Endodermal cell (in vitro differentiated cells): ENCODE measurements at regions not wholly inside any gene's neighbourhood (a gene's known extent, or its start where the extent isn't known, plus 50 kb on each side); places are given as distances from the start of the nearest gene placed in this dataset.

Source experiments
- DNase-seq: peaks from one replicate; pipeline ENCODE4 v3.0.0-alpha.2; 2017
- H3K27ac ChIP-seq: 2 replicates; pipeline ENCODE4 v1.5.1; 2013; ENCODE audit warnings: mild to moderate bottlenecking, low read depth, low read length, moderate library complexity
- H3K27me3 ChIP-seq: 2 replicates; pipeline ENCODE4 v1.6.1; 2013; ENCODE audit warnings: mild to moderate bottlenecking, low read length, moderate library complexity; ENCODE audit not compliant: insufficient read depth, control insufficient read depth, poor library complexity, severe bottlenecking
- H3K36me3 ChIP-seq: 2 replicates; pipeline ENCODE4 v1.7.0; 2013; ENCODE audit warnings: mild to moderate bottlenecking, low read length, moderate library complexity; ENCODE audit not compliant: control insufficient read depth, insufficient read depth
- H3K4me1 ChIP-seq: one replicate; pipeline ENCODE4 v1.7.0; 2013; ENCODE audit warnings: low read length; ENCODE audit not compliant: control insufficient read depth, insufficient read depth
- H3K4me3 ChIP-seq: 2 replicates; pipeline ENCODE4 v1.5.1; 2013; ENCODE audit warnings: mild to moderate bottlenecking, low read length, moderate library complexity
- H3K9ac ChIP-seq: 2 replicates; pipeline ENCODE4 v1.6.1; 2013; ENCODE audit warnings: mild to moderate bottlenecking, low read length, moderate library complexity; ENCODE audit not compliant: poor library complexity, severe bottlenecking; ENCODE audit errors: extremely low read depth
- H3K9me3 ChIP-seq: 2 replicates; pipeline ENCODE4 v1.6.1; 2013; ENCODE audit warnings: mild to moderate bottlenecking, low read length, moderate library complexity; ENCODE audit not compliant: control insufficient read depth
- H3K27ac Mint-ChIP-seq: 2 replicates; pipeline ENCODE4 v1.8.0; 2020; ENCODE audit warnings: mixed read lengths
- H3K27me3 Mint-ChIP-seq: 2 replicates; pipeline ENCODE4 v1.8.0; 2021; ENCODE audit warnings: mild to moderate bottlenecking, mixed read lengths; ENCODE audit not compliant: insufficient read depth
- H3K36me3 Mint-ChIP-seq: 2 replicates; pipeline ENCODE4 v1.8.0; 2020; ENCODE audit warnings: low read depth, mixed read lengths
- H3K4me1 Mint-ChIP-seq: 2 replicates; pipeline ENCODE4 v1.8.0; 2020; ENCODE audit warnings: mixed read lengths
- H3K4me3 Mint-ChIP-seq: 2 replicates; pipeline ENCODE4 v1.8.0; 2020; ENCODE audit warnings: mild to moderate bottlenecking, moderate library complexity, mixed read lengths
- H3K9me3 Mint-ChIP-seq: 2 replicates; pipeline ENCODE4 v1.8.0; 2020; ENCODE audit warnings: mild to moderate bottlenecking, mixed read lengths
- WGBS, 2 experiments: methylation state at CpG; one replicate each; pipeline versions ENCODE4 v1.1.5 to v1.1.7; 2013; ENCODE audit warnings: missing lambda C conversion rate in 2 of 2, mixed read lengths in 1 of 2; ENCODE audit not compliant: insufficient coverage in 1 of 2, insufficient read length in 1 of 2; 5-methylcytosine and 5-hydroxymethylcytosine counted together
- TF ChIP-seq, protein P1 (sequence below): fragments of 200-600 bp; sonication (generic); conservative IDR thresholded peaks from 2 replicates; pipeline ENCODE4 v1.5.0; 2021; ENCODE audit warnings: antibody characterized with exemption, mild to moderate bottlenecking

- Histone ChIP-seq H3K9me3 (no peaks in the 10 kb centered on the region), H3K4me1 (no peaks in the 10 kb centered on the region), H3K27ac (no peak overlapping the region), H3K4me3 (no peak overlapping the region), H3K36me3 (no peaks in the 10 kb centered on the region), H3K9ac (no peak overlapping the region), H3K27me3 (no peaks in the 10 kb centered on the region)
- TF ChIP-seq, protein P1, sequence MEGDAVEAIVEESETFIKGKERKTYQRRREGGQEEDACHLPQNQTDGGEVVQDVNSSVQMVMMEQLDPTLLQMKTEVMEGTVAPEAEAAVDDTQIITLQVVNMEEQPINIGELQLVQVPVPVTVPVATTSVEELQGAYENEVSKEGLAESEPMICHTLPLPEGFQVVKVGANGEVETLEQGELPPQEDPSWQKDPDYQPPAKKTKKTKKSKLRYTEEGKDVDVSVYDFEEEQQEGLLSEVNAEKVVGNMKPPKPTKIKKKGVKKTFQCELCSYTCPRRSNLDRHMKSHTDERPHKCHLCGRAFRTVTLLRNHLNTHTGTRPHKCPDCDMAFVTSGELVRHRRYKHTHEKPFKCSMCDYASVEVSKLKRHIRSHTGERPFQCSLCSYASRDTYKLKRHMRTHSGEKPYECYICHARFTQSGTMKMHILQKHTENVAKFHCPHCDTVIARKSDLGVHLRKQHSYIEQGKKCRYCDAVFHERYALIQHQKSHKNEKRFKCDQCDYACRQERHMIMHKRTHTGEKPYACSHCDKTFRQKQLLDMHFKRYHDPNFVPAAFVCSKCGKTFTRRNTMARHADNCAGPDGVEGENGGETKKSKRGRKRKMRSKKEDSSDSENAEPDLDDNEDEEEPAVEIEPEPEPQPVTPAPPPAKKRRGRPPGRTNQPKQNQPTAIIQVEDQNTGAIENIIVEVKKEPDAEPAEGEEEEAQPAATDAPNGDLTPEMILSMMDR: no peak
- Mint-ChIP-seq H3K9me3 (peaks cover 5% of the 10 kb centered on the region), H3K27ac (no peak overlapping the region), H3K4me3 (no peak overlapping the region), H3K27me3 (peaks cover 2% of the 10 kb centered on the region), H3K4me1 (peaks cover 10% of the 10 kb centered on the region), H3K36me3 (no peaks in the 10 kb centered on the region)
- no peak for DNase-seq
- 82 to 83% methylated on average over 2 to 8 of the region's 8 CpGs for WGBS, 2 experiments
Observed at GRCh38 chr2:45084361-45085020, 75.2 kb upstream of the SIX2 start.

DNA sequence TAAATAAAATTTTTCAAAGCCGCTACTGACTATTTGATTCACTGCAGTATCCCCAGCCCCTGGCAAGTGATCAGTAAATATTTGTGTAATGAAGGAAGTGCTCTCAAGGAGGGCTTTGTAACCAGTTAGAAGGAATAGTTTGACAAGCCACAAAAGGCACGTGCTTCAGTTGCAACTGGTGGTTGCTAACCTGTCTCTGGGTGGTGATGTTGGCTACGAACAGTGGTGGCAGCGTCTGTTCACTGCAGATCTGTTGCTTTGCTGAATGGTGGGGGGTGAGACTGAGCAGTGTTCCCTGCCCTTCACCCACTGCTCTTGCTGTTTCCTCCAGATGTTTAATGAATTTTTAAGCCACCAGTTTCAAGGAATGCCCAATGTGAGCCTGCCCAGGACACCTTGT, 73.9 kb upstream of the SIX2 start:
- Mint-ChIP-seq H3K9me3 (peaks cover 5% of the 10 kb centered on the region), H3K4me3 (no peak overlapping the region), H3K27me3 (peaks cover 2% of the 10 kb centered on the region), H3K27ac (no peak overlapping the region), H3K36me3 (no peaks in the 10 kb centered on the region), H3K4me1 (peaks cover 10% of the 10 kb centered on the region)
- H3K27me3 ChIP-seq: no peaks in the 10 kb centered on the region
- H3K4me3 ChIP-seq: no peak overlapping the region
- 58 to 65% methylated on average over 4 of the region's 4 CpGs for WGBS, 2 experiments
- H3K9me3 ChIP-seq: no peaks in the 10 kb centered on the region
- no peaks in the 10 kb centered on the region for H3K4me1 ChIP-seq
- no peaks in the 10 kb centered on the region for H3K36me3 ChIP-seq
- TF ChIP-seq, protein P1: peak; percentile 34
- H3K27ac ChIP-seq: no peak overlapping the region
- no peak for DNase-seq
- H3K9ac ChIP-seq: no peak overlapping the region

GRCh38 chr2:45074713-45075112, 65.5 kb upstream of the SIX2 start:
- H3K4me1 ChIP-seq: no peaks in the 10 kb centered on the region
- H3K9ac ChIP-seq: no peak overlapping the region
- no peak overlapping the region for H3K27ac Mint-ChIP-seq
- no peak overlapping the region for H3K4me3 Mint-ChIP-seq
- H3K9me3 Mint-ChIP-seq: no peaks in the 10 kb centered on the region
- no peaks in the 10 kb centered on the region for H3K9me3 ChIP-seq
- no peaks in the 10 kb centered on the region for H3K27me3 ChIP-seq
- H3K27ac ChIP-seq: no peak overlapping the region
- H3K4me1 Mint-ChIP-seq: peaks cover 12% of the 10 kb centered on the region
- H3K27me3 Mint-ChIP-seq: peaks cover 32% of the 10 kb centered on the region
- no peak overlapping the region for H3K4me3 ChIP-seq
- no peaks in the 10 kb centered on the region for H3K36me3 Mint-ChIP-seq
- WGBS, 2 experiments: 91 to 100% methylated on average over 2 to 4 of the region's 4 CpGs
- TF ChIP-seq, protein P1: no peak
- H3K36me3 ChIP-seq: no peaks in the 10 kb centered on the region
- no peak for DNase-seq
